ENCODE measurements at regions not wholly inside any gene's neighbourhood (a gene's known extent, or its start where the extent isn't known, plus 50 kb on each side); places are given as distances from the start of the nearest gene placed in this dataset.

- 80 to 83% methylated on average over 3 of the region's 3 CpGs for WGBS, 2 donors
- no peaks in the 10 kb centered on the region for H3K9me3 ChIP-seq
- no peaks in the 10 kb centered on the region for H3K27me3 ChIP-seq
- H3K4me1 ChIP-seq: no peaks in the 10 kb centered on the region
- no peak overlapping the region for H3K27ac ChIP-seq
- H3K4me3 ChIP-seq: no peak overlapping the region
- no peaks in the 10 kb centered on the region for H3K36me3 ChIP-seq
- no peak for DNase-seq
- no peak for TF ChIP-seq CTCF (IDR thresholded peaks at IDR 0.05)
- no peak for ATAC-seq
- intact Hi-C loops (cut with DNase I): no loop called here
- no peak for FAIRE-seq
These were observed 63.8 kb upstream of the ANKH start for GRCh38 chr5:14935341-14935740.

- no peak for TF ChIP-seq CTCF (IDR thresholded peaks at IDR 0.05)
- 54 to 59% methylated on average over 7 of the region's 7 CpGs for WGBS, 2 donors
- FAIRE-seq (no peak), ATAC-seq (peak in 2 of 4 donors; percentile 38 to 43), DNase-seq (no peak)
- H3K4me1 ChIP-seq: no peaks in the 10 kb centered on the region
- H3K4me3 ChIP-seq: no peak overlapping the region
- H3K27me3 ChIP-seq: no peaks in the 10 kb centered on the region
- H3K27ac ChIP-seq: no peak overlapping the region
- H3K36me3 ChIP-seq: no peaks in the 10 kb centered on the region
- intact Hi-C loops (cut with DNase I): no loop called here
- no peaks in the 10 kb centered on the region for H3K9me3 ChIP-seq
These were observed 61.4 kb upstream of the ANKH start for GRCh38 chr5:14932902-14933469.

GRCh38 chr5:14930486-14930885 is 58.9 kb upstream of the ANKH start:
- Histone ChIP-seq H3K4me3 (no peak overlapping the region), H3K4me1 (no peaks in the 10 kb centered on the region), H3K9me3 (no peaks in the 10 kb centered on the region), H3K27ac (no peak overlapping the region), H3K36me3 (no peaks in the 10 kb centered on the region), H3K27me3 (no peaks in the 10 kb centered on the region)
- FAIRE-seq (no peak), ATAC-seq (no peak), DNase-seq (no peak)
- 87 to 92% methylated on average over 3 of the region's 3 CpGs for WGBS, 2 donors
- intact Hi-C loops (cut with DNase I): no loop called here
- TF ChIP-seq CTCF (IDR thresholded peaks at IDR 0.05): no peak

- Histone ChIP-seq H3K27me3 (no peaks in the 10 kb centered on the region), H3K36me3 (no peaks in the 10 kb centered on the region), H3K4me3 (no peak overlapping the region), H3K9me3 (no peaks in the 10 kb centered on the region), H3K27ac (no peak overlapping the region), H3K4me1 (no peaks in the 10 kb centered on the region)
- intact Hi-C loops (cut with DNase I): no loop called here
- ATAC-seq (no peak), FAIRE-seq (no peak), DNase-seq (no peak)
- TF ChIP-seq CTCF (IDR thresholded peaks at IDR 0.05): no peak
- 74 to 77% methylated on average over 5 of the region's 5 CpGs for WGBS, 2 donors
These were observed 57.9 kb upstream of the ANKH start for GRCh38 chr5:14929293-14930065.

- no peak for ATAC-seq
- no peaks in the 10 kb centered on the region for H3K4me1 ChIP-seq
- TF ChIP-seq CTCF (IDR thresholded peaks at IDR 0.05): no peak
- no peak for FAIRE-seq
- no peak overlapping the region for H3K4me3 ChIP-seq
- H3K27ac ChIP-seq: no peak overlapping the region
- 83 to 96% methylated on average over 1 of the region's 1 CpG for WGBS, 2 donors
- no peaks in the 10 kb centered on the region for H3K27me3 ChIP-seq
- intact Hi-C loops (cut with DNase I): no loop called here
- no peaks in the 10 kb centered on the region for H3K9me3 ChIP-seq
- no peak for DNase-seq
- H3K36me3 ChIP-seq: no peaks in the 10 kb centered on the region
These were observed 57.1 kb upstream of the ANKH start for GRCh38 chr5:14928661-14929060.
